T47D (cell line): ENCODE measurements at regions not wholly inside any gene's neighbourhood (a gene's known extent, or its start where the extent isn't known, plus 50 kb on each side); places are given as distances from the start of the nearest gene placed in this dataset.
"Not testable (repeated sequence)": the region's sequence is repeated elsewhere in the genome, so short reads cannot be mapped to it uniquely, and the experiment has no call there.

Experiments
- DNase-seq, 2 experiments: peaks; one replicate each; pipeline versions ENCODE4 v3.0.0 to v3.0.0-alpha.2; 2011 to 2012; ENCODE audit warnings: low read depth in 1 of 2, low spot score in 1 of 2
- JUND ChIP-seq: IDR thresholded peaks from 2 replicates; pipeline ENCODE4 v1.6.1; 2012; ENCODE audit warnings: low read depth
- in situ Hi-C: cut with HindIII; loops from 2 replicates; pipeline ENCODE4 v1.10.0; 2016; ENCODE audit warnings: low sequenced_read_pairs, low pct_unique_long_range_greater_than_20kb

DNA sequence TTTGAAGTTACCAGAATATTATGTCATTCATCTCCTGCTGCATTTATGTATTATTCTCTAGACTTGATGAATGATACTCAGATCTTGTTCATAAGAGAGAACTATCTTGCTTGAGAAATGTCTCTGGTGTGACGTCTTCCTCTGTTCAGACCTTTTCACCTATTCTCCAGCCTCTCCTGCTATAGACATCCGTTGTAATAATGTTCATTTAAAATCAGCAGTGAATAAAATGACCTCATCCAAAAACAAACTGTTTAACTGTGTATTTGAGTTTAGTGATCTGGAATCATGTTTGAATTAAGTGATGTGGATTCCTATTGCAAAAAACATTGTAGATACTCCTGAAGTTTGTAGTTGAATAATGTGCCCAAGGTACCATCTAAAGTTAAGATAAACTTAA, 487.1 kb downstream of the PCNX1 start:
- in situ Hi-C loops = no loop called here
- TF ChIP-seq JUND = no peak
- no peak for DNase-seq

DNA sequence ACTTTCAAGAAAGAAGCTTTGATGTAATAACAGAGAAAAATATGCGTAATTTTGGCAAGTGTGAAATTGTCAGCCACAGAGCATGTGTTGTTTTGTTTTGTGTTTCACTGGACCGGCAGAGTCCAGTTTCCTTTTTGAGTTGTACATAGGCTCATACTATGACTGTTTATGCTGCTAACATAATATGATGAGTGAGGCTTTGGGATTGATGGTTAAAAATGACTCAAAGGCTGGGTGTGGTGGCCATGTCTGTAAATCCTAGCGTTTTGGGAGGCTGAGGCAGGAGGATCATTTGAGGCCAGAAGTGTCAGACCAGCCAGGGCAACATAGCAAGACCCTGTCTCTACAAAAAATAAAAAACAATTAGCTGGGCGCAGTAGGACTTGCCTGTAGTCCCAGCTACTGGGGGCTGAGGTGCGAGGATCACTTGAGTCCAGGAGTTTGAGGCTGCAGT, 487.9 kb downstream of the PCNX1 start:
- TF ChIP-seq JUND = no peak
- no peak for DNase-seq
- in situ Hi-C loops = no loop called here

DNA sequence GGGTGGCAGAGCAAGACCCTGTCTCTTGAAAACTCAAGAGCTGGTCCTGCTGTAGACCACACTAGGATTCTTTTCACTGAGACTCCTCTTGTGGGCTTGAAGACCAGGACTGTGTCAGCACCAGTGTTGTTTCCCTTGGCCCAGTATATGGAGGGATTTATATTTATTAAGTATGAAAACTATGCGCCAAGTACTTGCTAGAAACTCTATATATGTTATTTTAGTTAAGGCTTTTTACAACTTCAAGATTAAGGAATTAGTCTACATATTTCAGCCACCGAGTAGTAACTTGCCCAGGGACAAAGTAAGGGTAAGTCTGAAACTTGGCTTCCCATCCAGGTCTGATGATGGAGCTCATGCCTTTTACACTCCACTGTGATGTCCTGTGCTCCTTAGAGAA, 488.4 kb downstream of the PCNX1 start:
- TF ChIP-seq JUND = no peak
- no peak for DNase-seq
- in situ Hi-C loops = no loop called here

DNA sequence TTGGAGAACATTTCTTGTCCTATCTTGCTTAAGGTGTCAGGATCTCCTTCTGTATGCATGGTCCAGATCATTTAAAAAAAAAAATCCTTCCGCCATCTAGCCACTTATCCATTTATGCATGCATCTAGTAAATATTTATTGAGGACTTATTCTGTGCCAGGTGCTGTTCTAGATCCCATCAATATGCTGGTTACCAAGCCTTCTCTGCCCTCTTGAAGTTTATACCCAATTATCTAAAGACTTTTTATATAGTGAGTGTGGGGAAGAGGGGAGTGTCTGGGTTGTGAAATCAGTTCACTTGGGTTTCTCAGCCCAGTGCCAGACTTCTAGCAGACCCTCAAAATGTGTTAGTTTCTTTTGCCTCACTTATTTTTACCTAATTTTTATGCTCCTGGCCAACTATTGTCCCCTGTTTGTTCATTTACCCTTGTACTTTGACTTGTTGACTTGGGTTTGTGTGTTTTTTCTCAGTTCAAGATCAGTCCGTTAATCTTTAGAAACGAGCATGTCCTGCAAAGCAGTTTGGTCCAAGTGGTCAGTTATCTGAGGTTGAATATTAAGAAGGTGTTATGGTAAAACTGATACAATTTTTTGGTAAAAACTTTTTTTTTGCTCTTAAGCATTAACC, 488.9 kb downstream of the PCNX1 start:
- TF ChIP-seq JUND = no peak
- in situ Hi-C loops = no loop called here
- DNase-seq = no peak

DNA sequence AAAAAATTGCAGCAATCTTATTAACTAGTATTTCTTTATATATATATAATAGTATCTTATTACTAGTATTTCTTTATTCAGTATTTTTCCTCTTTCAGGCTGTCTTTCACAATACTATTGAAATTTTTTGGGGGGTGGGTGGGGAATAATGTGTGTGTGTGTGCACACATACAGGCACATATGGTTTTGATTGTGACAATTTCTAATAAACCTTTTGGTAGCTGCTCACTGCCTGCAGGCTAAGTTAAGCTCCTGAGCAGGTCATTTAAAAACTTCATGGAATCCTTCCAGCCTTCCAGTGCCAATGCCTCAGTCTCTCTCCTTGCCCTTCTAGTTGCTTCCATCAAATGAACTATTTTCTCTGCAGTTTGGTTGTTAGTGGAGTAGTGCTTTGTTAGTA, 490.1 kb downstream of the PCNX1 start:
- in situ Hi-C loops = no loop called here

DNA sequence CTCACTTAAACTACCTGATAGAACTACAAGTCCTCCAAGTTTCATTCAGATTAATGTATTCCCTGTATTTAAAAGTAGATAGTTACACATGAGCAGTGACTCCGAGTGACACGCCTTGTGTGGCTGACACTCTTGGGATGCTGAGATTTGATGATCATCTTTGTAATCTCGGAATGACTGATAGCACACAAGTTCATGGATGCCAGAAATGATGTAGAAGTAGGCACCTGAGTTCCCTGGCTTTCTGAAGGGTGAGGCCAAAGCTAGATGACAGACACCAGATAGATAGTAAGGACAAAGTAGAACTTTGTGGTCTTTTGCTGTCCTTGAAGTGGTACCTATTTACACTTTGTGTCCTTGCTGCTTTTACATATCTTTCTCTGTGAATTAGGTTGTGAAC, 491.2 kb downstream of the PCNX1 start:
- no peak for TF ChIP-seq JUND
- in situ Hi-C loops = no loop called here
- no peak for DNase-seq

More for the DNA sequence above, 490.1 kb downstream of the PCNX1 start:
- DNase-seq = no peak
- no peak for TF ChIP-seq JUND

DNA sequence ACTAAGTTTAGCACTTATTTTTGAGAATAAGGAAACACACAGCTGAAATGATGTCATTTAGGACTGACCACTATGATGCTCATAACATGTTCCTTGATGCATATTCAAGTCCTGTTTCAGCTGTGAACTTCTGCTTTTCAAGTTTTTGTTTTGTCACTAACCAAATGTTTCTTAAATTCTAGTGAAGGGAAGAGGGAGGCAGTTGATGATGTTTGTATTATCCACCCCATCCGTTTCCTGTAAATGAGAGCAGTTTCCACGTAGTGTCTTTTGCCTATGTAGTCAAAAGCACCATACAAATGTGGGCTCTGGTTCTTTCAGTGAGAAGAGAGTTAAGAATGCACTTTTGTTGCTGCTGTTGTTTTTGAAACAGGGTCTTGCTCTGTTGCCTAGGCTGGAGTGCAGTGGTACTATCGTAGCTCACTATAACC, 491.8 kb downstream of the PCNX1 start:
- DNase-seq = no peak

DNA sequence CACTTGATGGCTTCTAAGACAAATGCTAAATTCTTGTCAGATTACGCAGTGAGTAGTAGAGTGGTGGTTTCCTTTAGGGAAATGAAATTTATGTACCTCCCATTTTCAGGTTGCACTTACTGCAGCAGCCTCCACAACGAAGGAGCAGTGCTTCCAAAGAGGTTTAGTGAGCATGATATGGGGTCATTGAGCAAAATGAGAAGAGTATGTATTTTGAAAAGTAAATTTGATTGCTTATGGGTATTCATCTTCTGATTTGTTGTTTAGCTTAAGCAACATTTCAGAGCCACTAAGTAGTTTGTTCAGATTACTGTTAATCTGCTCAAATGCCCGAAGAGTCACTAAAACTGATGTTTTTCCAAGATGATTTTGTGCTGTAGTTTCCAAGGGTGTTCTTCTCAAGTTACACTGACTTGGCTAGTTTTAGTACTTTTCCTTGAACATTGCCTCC, 493.6 kb downstream of the PCNX1 start:
- no peak for DNase-seq
- in situ Hi-C loops = no loop called here
- TF ChIP-seq JUND = no peak

More for the DNA sequence above, 491.8 kb downstream of the PCNX1 start:
- TF ChIP-seq JUND = no peak
- in situ Hi-C loops = no loop called here

DNA sequence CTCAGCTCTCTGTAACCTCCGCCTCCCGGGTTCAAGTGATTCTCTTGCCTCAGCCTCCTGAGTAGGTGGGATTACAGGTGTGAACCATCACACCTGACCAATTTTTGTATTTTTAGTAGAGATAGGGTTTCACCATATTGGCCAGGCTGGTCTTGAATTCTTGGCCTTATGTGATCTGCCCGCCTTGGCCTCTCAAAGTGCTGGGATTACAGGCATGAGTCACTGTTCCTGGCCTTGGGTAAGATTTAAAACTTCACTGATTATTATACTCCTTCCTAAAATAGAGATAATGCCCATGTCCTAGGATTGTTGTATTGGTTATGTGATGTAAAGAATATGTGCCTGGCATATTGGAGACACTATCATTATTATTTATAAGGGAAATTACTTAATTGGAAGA, 495.2 kb downstream of the PCNX1 start:
- in situ Hi-C loops, DNase-seq: not testable (repeated sequence)

DNA sequence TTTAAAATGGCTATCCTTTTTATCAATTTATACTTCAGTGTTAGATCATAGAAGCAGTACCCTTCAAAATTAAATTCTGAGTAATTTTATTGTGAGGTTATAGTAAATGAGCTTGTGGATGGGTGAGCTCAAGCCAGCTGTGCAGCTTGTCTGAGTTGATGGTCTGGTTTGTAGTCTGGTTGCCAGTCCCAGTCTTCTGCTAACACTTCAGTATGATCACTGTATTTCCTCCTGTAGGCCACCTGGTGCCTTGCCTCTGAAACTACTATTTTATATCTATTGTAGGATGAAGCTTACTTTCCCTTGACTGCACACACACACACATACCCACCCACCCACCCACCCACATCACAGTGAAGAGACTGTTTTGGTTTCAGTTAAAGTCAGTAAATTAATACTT, 496.4 kb downstream of the PCNX1 start:
- peak in 1 of 2 experiments; percentile 76 for DNase-seq
- in situ Hi-C loops = no loop called here

DNA sequence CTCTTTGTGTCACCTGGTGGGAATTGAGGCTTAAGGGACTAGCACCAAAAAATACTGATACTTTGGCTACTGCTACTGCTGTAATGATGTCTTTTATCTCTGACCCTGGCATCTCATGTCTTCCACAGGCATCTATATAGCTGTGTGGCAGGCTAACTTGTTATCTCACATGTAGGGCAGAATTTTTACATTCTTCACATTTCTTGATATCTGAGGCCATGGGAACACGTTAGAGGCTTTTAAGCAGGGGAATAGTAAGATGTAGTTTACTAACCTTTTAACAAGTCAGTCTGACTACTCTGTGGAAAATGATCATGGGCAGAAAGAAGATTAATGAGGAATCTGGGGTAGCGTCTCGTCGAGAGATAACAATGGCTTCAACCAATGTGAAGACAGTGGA, 498.4 kb downstream of the PCNX1 start:
- no peak for DNase-seq
- in situ Hi-C loops = no loop called here
- TF ChIP-seq JUND = no peak

More for the DNA sequence above, 496.4 kb downstream of the PCNX1 start:
- no peak for TF ChIP-seq JUND

DNA sequence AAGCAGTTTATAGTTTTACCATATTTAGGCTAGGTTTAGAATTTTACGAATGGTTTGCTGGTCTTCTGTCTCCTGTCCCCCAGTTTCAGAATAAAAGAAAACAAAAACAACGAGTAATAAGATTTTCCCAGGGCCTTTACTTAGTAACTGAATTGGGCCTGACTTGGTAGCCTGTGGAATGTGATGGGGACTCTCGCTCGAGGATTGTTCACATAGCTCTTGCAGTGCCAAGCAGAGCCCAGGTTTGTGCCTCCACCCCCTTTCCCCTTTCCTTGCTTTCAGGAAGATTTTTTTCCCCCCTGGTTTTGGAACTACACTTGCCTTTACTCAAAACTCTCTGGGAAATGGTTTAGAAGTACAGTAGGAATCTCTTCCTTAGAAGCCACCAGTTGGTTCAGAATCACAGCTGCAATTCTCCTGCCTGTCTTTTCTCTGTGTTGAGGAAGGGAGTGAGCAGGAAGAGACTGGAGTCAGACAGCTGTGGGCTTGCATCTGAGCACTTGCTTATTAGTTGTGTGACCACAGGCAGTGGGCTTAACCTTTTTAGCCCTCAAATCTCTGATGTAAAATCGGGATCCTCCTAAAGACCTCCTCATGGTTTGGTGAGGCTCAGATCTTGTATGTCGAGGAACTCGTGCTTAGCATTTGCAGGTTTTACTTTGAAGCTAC, 501.2 kb downstream of the PCNX1 start:
- no peak for DNase-seq
- in situ Hi-C loops = no loop called here
- no peak for TF ChIP-seq JUND

DNA sequence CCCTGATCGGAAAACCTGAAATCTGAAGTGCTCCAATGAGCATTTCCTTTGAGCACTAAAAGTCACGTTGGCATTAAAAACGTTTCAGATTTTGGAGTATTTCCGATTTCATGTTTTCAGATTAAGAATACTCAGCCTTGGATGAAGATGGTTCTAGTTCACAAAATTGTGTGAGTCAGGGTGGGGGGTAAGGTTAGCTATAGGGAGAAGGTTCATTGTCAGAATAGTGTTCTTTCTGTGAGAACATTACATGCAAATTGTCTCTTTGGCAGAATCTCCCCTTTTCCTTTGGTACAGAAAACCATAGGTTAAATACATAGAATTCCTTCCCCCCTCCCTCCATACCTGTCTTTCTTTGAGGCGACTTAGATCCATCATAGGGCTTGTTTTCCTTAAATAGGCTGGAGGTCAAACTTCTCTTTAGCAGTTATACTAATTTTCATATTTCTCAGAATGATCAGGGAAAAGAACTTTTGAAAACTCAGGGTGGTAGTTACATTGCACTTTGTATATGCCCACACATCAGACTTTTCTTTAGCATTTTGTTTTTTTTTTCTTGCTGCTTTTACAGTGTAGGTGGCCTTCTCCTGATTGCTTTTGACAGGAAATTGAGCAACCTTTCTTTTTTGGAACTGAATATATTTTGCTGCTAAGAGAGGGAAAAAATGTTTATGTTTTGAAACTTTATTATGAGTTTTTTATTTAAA, 503.5 kb downstream of the PCNX1 start:
- no peak for DNase-seq
- TF ChIP-seq JUND = no peak
- in situ Hi-C loops = no loop called here
